HG02840 (cell line): ENCODE measurements at regions not wholly inside any gene's neighbourhood (a gene's known extent, or its start where the extent isn't known, plus 50 kb on each side); places are given as distances from the start of the nearest gene placed in this dataset.

Experiments
- ATAC-seq: cut with Tn5 transposase; IDR thresholded peaks from one replicate; pipeline ENCODE4 v1.9.1; 2021; ENCODE audit warnings: mild to moderate bottlenecking, moderate library complexity, moderate number of reproducible peaks; ENCODE audit not compliant: unreplicated experiment, low FRiP score

- no peak for ATAC-seq
Measured at GRCh38 chr4:181671672-181672071, 571.5 kb upstream of the TENM3 start.

DNA sequence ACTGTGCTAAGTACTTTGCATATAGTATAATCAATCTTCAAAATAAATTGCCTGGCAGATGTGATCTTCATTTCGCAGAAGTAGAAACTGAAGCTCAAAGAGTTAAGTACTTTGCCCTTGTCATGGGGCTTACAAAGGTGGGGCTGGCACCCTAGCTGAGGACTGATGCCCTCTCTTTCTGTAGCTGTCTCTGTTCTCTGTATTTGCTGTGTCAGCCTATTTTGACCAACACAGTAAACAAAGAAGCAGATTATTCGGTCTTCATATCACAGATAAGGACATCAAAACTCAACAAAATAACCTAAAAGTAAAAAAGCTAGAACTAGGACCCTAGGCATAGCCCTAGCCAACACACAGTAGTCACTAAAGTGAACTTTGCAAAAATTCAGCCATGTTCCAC lies 570.5 kb upstream of the TENM3 start:
- ATAC-seq: no peak

GRCh38 chr4:181674315-181674875 lies 568.8 kb upstream of the TENM3 start:
- no peak for ATAC-seq

- ATAC-seq: no peak
Measured at GRCh38 chr4:181676546-181676945, 566.7 kb upstream of the TENM3 start.

DNA sequence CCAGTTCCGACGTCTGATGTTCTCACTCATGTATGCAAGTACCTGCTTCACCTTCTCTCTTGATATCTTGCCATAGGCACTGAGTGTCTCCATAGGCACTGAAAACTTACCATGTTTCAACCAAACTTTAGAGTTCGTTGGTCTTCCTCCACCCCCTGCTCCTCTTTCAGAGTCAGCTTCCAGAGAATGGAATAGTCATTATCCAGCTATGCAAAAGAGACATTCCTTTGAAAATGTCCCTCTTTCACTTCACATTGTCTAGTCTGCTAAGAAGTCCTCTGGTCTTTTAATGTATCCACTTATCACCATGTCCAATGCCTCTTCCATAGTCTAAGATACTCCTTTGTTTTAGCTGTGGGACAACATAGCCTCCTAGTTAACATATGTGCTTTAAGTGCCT lies 566.0 kb upstream of the TENM3 start:
- no peak for ATAC-seq

DNA sequence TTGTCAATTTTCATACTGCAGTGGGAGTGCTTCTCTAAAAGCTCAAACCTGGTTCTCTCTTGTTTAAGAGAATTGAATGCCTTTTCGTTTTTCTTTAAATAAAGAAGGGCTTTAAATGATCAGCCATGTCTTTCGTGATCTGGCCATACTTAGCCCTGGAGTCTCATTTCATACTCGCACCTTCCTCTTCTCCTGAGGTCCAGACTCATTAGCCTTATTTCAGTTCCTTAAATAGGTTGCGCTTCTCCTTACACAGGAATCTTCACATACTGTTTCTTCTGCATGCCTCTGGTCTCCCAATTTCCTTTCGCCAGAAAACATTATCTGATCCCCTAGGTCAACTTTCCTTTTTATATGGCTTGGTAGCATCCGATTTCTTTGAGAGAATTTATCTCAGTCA lies 565.6 kb upstream of the TENM3 start:
- no peak for ATAC-seq

GRCh38 chr4:181679754-181680153 lies 563.4 kb upstream of the TENM3 start:
- no peak for ATAC-seq

DNA sequence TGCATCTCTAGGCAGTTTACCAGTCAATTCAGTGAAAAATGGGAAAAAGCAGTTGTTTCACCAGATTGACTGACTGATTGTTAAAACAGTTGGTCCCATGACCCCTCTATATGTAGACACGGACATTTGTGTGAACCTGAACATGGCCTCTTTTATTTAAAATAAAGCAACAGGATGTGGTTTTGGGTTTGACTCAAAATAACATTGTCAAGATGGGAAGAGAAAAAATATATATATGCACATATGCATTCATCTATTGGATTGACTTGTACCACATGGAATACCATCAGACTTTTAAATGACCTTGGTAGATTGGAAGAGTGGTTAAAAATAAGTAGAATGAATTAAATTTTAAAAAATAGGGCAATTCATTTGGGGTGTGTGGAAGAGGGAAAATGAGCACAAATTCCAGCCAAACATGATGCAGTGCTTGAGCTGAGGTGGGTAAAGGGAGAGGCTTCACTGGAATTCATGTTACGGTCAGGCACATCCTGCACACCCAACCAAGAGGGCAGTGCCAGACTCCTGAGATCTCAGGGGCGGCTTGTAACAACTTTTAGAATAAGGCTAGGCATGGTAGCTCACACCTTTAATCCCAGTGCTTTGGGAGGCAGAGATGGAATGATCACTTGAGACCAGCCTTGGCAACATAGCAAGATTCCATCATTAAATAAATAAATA lies 560.7 kb upstream of the TENM3 start:
- ATAC-seq: no peak

DNA sequence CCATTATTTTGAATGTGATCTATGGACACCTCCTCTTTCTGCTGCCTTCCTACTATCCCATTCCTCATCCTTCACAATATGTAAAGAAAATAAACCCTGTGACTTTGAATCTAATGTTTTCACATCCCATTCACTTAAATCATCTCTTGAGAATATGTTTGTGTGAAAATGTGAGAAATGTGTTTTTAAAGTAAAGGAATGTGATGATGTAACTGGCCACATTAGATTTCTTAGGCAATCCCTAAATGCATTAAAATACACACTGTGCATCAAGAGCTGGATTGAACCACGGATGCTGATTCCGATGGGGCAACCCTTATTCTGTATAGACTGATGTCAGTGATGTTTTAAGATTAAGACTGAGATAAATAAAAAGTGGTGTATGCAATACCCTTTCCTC lies 558.9 kb upstream of the TENM3 start:
- ATAC-seq: no peak

- ATAC-seq: no peak
Measured at GRCh38 chr4:181685461-181685860, 557.7 kb upstream of the TENM3 start.

DNA sequence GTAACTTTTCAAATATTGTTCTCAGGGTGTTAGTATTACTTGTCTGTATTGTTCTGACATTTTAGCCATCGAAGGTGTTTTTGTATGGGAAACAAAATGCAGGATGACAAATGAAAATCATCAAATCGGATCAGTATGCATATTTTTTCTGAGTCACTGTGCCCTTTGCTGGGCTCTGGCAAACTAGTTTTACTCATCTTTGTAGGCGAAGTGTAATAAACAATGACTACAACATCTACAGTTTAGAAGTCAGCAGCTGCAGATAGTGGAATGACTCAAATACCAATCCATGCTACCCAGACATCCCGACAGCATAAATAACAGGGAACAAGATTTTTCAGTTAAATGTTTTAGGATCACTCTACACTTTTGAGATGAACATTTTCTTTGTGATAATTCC lies 557.3 kb upstream of the TENM3 start:
- no peak for ATAC-seq

GRCh38 chr4:181687116-181687515 lies 556.1 kb upstream of the TENM3 start:
- no peak for ATAC-seq

- no peak for ATAC-seq
Measured at GRCh38 chr4:181688432-181688831, 554.8 kb upstream of the TENM3 start.

GRCh38 chr4:181688872-181689271 lies 554.3 kb upstream of the TENM3 start:
- no peak for ATAC-seq

- ATAC-seq: no peak
Measured at GRCh38 chr4:181690498-181690897, 552.7 kb upstream of the TENM3 start.

DNA sequence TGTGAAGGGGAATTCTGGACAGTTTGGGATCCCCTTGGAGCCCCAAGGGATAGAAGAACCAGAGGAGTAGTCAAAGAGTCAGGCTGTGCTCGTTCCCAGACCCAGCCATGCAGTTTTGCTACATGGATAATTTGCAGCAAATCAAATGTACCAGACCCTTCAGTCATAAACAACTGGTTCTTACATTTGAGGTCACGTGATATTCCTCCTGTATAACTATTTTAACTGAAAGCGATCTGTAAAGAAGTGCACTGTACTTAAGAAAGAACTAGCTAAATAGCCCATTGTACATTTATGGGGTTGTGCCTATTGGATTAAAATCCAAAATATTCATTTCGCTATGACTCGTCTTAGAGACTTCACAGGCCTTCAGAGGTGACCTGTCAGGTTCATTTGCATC lies 550.2 kb upstream of the TENM3 start:
- ATAC-seq: no peak

GRCh38 chr4:181693517-181693916 lies 549.7 kb upstream of the TENM3 start:
- no peak for ATAC-seq

- ATAC-seq: no peak
Measured at GRCh38 chr4:181698221-181698620, 545.0 kb upstream of the TENM3 start.

- ATAC-seq: no peak
Measured at GRCh38 chr4:181701214-181701613, 542.0 kb upstream of the TENM3 start.

- no peak for ATAC-seq
Measured at GRCh38 chr4:181701894-181702293, 541.3 kb upstream of the TENM3 start.

DNA sequence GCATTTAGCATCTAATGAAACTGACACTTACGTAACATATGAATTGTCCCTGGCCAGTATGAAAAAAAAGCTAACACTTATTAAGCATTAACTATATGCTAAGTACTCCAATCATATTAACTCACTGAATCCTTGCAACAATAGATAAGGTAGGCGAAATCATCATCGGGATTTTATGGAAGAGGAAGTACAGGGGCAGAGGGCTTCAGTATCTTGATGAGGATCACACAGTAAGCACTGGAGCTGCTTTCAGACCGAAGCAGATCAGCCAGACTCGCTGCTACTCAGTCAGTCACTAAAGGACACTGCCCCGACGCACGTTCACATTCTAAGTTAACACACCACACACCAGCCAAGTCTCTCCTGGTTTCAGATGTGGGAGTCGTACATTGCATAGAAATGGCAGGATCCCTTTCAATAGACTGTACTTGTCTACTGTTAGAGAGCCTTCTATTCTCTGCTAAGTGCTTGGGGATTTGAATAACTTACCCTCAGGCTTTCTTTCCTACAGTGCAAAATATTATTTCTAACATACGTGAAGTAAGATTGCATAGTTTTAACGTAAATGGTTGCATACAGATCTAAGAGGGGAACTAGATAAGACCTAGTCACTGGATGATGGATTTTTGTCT lies 540.2 kb upstream of the TENM3 start:
- no peak for ATAC-seq

DNA sequence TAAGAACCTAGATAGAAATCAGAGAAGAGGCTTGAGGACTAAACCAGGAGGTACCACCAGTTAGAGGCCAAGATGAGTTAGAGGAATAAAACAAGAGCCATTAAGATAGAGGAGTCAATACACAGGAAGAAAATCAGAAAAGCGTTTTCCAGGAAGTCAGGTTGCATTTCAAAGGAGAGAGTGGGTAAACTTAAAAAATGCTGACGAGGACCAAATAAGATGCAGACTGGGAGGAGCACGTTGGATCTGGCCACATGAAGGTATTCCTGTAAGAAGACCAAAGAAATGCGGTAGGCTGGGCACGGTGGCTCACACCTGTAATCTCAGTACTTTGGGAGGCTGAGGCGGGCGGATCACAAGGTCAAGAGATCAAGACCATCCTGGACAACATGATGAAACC lies 533.1 kb upstream of the TENM3 start:
- ATAC-seq: no peak
